C4-2B (cell line): ENCODE measurements at regions not wholly inside any gene's neighbourhood (a gene's known extent, or its start where the extent isn't known, plus 50 kb on each side); places are given as distances from the start of the nearest gene placed in this dataset.

Experiments
- CTCF ChIP-seq: fragments of 450-650 bp; conservative IDR thresholded peaks from 2 replicates; pipeline ENCODE4 v1.5.1; 2017; ENCODE audit warnings: mild to moderate bottlenecking
- ZFX ChIP-seq: fragments of 450-650 bp; IDR thresholded peaks from 2 replicates; pipeline ENCODE4 v1.6.1; 2017

DNA sequence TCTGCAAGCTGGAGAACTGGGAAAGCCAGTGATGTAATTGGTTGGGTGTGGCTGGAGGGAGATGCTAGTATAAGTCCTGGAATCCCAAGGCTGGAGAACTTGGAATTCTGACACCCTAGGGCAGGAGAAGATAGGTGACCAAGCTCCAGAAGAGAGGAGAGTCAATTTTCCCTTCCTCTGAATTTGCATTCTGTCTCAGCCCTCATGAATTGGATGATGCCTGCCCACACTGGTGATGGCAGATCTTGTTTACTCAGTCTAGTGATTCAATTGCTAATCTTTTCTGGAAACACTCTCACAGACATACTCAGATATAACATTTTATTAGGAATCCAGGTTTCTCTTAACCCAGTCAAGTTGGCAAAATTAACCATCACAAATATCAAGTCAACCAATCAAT, 287.2 kb downstream of the RDH14 start:
- TF ChIP-seq CTCF (no peak), ZFX (no peak)
